ENCODE measurements at regions not wholly inside any gene's neighbourhood (a gene's known extent, or its start where the extent isn't known, plus 50 kb on each side); places are given as distances from the start of the nearest gene placed in this dataset.

DNA sequence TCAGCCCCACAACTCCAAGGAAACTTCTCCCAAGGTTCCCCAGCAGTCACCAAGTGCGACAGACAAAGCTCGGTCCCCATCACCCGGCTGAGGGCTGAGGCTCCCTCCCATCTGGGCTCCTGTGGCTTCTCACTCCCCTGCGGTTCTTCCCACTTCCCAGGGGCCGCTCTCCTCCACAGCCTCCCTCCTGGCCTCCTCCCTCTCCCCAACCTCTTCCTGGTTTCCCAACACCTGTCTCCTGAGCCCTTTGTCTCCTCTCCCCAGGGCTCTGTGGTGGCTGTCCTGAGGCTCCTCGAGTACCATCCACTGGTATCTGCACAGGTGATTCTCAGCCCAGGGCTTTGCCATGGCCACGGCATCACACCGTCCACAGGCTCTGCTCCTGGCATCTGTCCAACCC, 113.2 kb upstream of the NSMCE3 start:
- TF ChIP-seq ZNF274 (IDR thresholded peaks at IDR 0.05; ENCODE audit: low read depth, low read length) (no peak), YY1 (IDR thresholded peaks at IDR 0.05; ENCODE audit: insufficient read depth, insufficient read length) (no peak), SUZ12 (IDR thresholded peaks at IDR 0.05; ENCODE audit: extremely low read depth, insufficient read depth, insufficient read length) (no peak)

Measured in NT2/D1 (cell line).